Gastrocnemius medialis (tissue), 4 donors: ENCODE measurements at regions not wholly inside any gene's neighbourhood (a gene's known extent, or its start where the extent isn't known, plus 50 kb on each side); places are given as distances from the start of the nearest gene placed in this dataset.

Experiments used
- ATAC-seq, 2 donors: fragments of 150-250 bp; one replicate each; pipeline ENCODE4 v1.9.1; 2016
- DNase-seq, 2 donors: peaks; one replicate each; pipeline ENCODE4 v3.0.0-alpha.2; 2019
- H3K27ac ChIP-seq, 4 donors: fragments of 200-600 bp; sonication (generic); 1 replicate in 1 of 4; 2 replicates in 3 of 4; pipeline ENCODE4 v1.5.1; 2016 to 2018; ENCODE audit warnings: mild to moderate bottlenecking in 2 of 4, moderate library complexity in 1 of 4
- H3K27me3 ChIP-seq, 3 donors: fragments of 200-600 bp; sonication (generic) in 2 of 3; 1 replicate in 1 of 3; 2 replicates in 2 of 3; pipeline versions ENCODE4 v1.5.1 to v1.6.0; 2016 to 2019; ENCODE audit warnings: mild to moderate bottlenecking in 1 of 3, moderate library complexity in 1 of 3
- H3K36me3 ChIP-seq, 2 donors: fragments of 200-600 bp; sonication (generic) in 1 of 2; one replicate each; pipeline ENCODE4 v1.5.1; 2017 to 2018
- H3K4me1 ChIP-seq, 2 donors: fragments of 200-600 bp; sonication (generic) in 1 of 2; one replicate each; pipeline ENCODE4 v1.5.1; 2016 to 2017; ENCODE audit warnings: mild to moderate bottlenecking in 2 of 2
- H3K4me3 ChIP-seq, 4 donors: fragments of 200-600 bp; sonication (generic) in 3 of 4; 1 replicate in 1 of 4; 2 replicates in 3 of 4; pipeline ENCODE4 v1.5.1; 2016 to 2019; ENCODE audit warnings: mild to moderate bottlenecking in 2 of 4
- H3K9me3 ChIP-seq, 3 donors: fragments of 200-600 bp; sonication (generic) in 2 of 3; 1 replicate in 1 of 3; 2 replicates in 2 of 3; pipeline ENCODE4 v1.5.1; 2016 to 2019
- POLR2A ChIP-seq, 2 donors: fragments of 450-650 bp; IDR thresholded peaks; one replicate each; pipeline ENCODE4 v1.6.1; 2017; ENCODE audit warnings: antibody characterized with exemption in 2 of 2, mild to moderate bottlenecking in 2 of 2, moderate library complexity in 2 of 2
- in situ Hi-C, 4 donors: fragments of 200-750 bp; cut with MboI; loops; one replicate each; pipeline versions ENCODE4 v1.15.0 to v1.8.0; 2017; ENCODE audit warnings: low sequenced_read_pairs in 4 of 4
- intact Hi-C: fragments of 100-400 bp; cut with DNase I; formaldehyde crosslinking; loops from one replicate; pipeline ENCODE4 v1.15.1; 2023; ENCODE audit warnings: low total_unique reads
- TF ChIP-seq, protein P1 (sequence below), 5 experiments: fragments of 450-650 bp in 3 of 5; fragments of 200-600 bp in 2 of 5; sonication (generic) in 2 of 5; IDR thresholded peaks in 4 of 5; conservative IDR thresholded peaks in 1 of 5; 1 replicate in 4 of 5; 2 replicates in 1 of 5; pipeline ENCODE4 v1.5.1; 2016 to 2019; ENCODE audit warnings: antibody characterized with exemption in 5 of 5, mild to moderate bottlenecking in 3 of 5, moderate library complexity in 3 of 5

- Histone ChIP-seq H3K27me3 (no peaks in the 10 kb centered on the region), H3K36me3 (no peaks in the 10 kb centered on the region), H3K9me3 (no peaks in the 10 kb centered on the region), H3K4me3 (no peak overlapping the region), H3K4me1 (no peaks in the 10 kb centered on the region), H3K27ac (no peak overlapping the region)
- DNase-seq = no peak
- in situ Hi-C loops = no loop called here
- intact Hi-C loops = no loop called here
- ATAC-seq = no peak
- TF ChIP-seq POLR2A (IDR thresholded peaks at IDR 0.05) = no peak
- TF ChIP-seq, protein P1, sequence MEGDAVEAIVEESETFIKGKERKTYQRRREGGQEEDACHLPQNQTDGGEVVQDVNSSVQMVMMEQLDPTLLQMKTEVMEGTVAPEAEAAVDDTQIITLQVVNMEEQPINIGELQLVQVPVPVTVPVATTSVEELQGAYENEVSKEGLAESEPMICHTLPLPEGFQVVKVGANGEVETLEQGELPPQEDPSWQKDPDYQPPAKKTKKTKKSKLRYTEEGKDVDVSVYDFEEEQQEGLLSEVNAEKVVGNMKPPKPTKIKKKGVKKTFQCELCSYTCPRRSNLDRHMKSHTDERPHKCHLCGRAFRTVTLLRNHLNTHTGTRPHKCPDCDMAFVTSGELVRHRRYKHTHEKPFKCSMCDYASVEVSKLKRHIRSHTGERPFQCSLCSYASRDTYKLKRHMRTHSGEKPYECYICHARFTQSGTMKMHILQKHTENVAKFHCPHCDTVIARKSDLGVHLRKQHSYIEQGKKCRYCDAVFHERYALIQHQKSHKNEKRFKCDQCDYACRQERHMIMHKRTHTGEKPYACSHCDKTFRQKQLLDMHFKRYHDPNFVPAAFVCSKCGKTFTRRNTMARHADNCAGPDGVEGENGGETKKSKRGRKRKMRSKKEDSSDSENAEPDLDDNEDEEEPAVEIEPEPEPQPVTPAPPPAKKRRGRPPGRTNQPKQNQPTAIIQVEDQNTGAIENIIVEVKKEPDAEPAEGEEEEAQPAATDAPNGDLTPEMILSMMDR (IDR thresholded peaks at IDR 0.05 in 4 of 5, conservative IDR thresholded peaks at IDR 0.05 in 1 of 5) = no peak
Measured at GRCh38 chr19:31597616-31598015, 248.4 kb upstream of the TSHZ3 start.

- H3K9me3 ChIP-seq = no peaks in the 10 kb centered on the region
- DNase-seq = no peak
- no peak for ATAC-seq
- TF ChIP-seq, protein P1 (IDR thresholded peaks at IDR 0.05 in 4 of 5, conservative IDR thresholded peaks at IDR 0.05 in 1 of 5) = no peak
- no peak for TF ChIP-seq POLR2A (IDR thresholded peaks at IDR 0.05)
- H3K27me3 ChIP-seq = no peaks in the 10 kb centered on the region
- no peaks in the 10 kb centered on the region for H3K4me1 ChIP-seq
- no peak overlapping the region for H3K4me3 ChIP-seq
- H3K27ac ChIP-seq = no peak overlapping the region
- in situ Hi-C loops = no loop called here
- intact Hi-C loops = no loop called here
- no peaks in the 10 kb centered on the region for H3K36me3 ChIP-seq
Measured at GRCh38 chr19:31598730-31599238, 249.5 kb upstream of the TSHZ3 start.

DNA sequence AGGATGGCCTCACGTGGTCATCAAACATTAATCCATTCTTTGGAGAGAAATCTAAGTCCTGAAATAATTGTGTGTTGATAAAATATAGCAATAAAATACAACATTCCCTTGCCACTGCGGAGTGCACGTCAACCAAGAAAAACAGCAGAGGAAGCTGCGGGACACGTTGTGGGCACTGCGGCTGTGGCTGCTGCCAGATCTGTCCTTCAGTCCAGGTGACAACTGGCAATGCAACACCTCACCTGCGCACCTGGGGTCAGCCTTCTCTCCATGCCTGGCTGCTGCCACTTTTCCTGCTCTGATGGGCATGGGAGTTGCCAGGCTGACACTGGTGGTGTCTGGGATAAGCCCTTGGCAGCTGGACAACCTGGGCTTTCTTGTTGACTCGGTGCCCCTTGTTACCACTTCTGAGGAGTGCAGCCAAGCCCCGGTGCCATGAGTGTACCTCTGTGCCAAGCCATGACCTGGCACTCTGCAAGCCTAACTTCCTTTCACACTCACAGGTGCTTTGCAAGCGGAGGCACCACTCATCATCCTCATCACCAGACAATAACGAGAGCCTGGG is 251.6 kb upstream of the TSHZ3 start:
- Histone ChIP-seq H3K9me3 (no peaks in the 10 kb centered on the region), H3K36me3 (no peaks in the 10 kb centered on the region), H3K27me3 (no peaks in the 10 kb centered on the region), H3K27ac (no peak overlapping the region), H3K4me3 (no peak overlapping the region), H3K4me1 (no peaks in the 10 kb centered on the region)
- intact Hi-C loops = no loop called here
- no peak for TF ChIP-seq POLR2A (IDR thresholded peaks at IDR 0.05)
- TF ChIP-seq, protein P1 (IDR thresholded peaks at IDR 0.05 in 4 of 5, conservative IDR thresholded peaks at IDR 0.05 in 1 of 5) = no peak
- ATAC-seq (no peak), DNase-seq (no peak)
- in situ Hi-C loops = no loop called here

DNA sequence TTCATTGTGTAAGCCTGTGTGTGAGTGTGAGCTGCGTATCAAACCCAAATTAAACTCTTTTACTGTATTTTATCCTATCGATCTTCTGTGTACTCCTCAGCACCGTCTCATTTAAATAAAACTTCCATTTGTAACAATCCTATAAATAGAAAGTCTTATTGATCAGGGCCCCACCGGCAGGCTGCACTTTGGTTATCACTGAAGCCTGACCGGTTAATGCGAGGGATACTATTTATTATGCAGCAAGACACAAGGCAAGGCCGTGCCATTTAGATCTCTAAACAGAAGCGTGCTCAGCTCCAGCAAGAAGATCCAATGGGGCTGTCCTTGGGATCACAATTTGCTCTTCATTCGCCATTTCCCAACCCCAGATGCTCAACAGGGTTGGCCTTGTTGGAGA is 252.6 kb upstream of the TSHZ3 start:
- intact Hi-C loops (no loop called here), in situ Hi-C loops (no loop called here)
- Histone ChIP-seq H3K4me3 (no peak overlapping the region), H3K36me3 (no peaks in the 10 kb centered on the region), H3K27me3 (no peaks in the 10 kb centered on the region), H3K4me1 (no peaks in the 10 kb centered on the region), H3K27ac (no peak overlapping the region), H3K9me3 (no peaks in the 10 kb centered on the region)
- ATAC-seq (no peak), DNase-seq (no peak)
- TF ChIP-seq POLR2A (IDR thresholded peaks at IDR 0.05) = no peak
- TF ChIP-seq, protein P1 (IDR thresholded peaks at IDR 0.05 in 4 of 5, conservative IDR thresholded peaks at IDR 0.05 in 1 of 5) = no peak

DNA sequence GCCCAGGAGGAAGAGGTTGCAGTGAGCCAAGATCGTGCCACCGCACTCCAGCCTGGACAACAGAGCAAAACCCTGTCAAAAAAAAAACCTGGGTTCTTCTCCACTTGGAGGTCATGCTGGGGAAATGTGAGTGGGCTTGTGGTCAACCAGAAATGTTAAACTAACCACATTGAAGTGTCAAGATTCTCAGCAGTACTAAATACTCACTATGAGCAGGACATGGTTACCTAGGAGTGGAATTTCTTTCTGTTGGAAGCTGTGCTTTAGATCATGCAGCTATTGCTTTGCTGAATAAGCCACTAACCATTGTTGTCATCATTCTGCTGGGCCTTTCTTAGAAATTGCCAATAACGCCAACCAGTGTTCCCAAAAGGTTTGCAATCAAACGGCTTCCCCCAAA is 253.3 kb upstream of the TSHZ3 start:
- in situ Hi-C loops = no loop called here
- intact Hi-C loops = no loop called here
- H3K9me3 ChIP-seq = no peaks in the 10 kb centered on the region

More for the DNA sequence above, 253.3 kb upstream of the TSHZ3 start:
- Histone ChIP-seq H3K27me3 (no peaks in the 10 kb centered on the region), H3K4me1 (no peaks in the 10 kb centered on the region), H3K36me3 (no peaks in the 10 kb centered on the region), H3K4me3 (no peak overlapping the region), H3K27ac (no peak overlapping the region)
- ATAC-seq (no peak), DNase-seq (no peak)
- TF ChIP-seq, protein P1 (IDR thresholded peaks at IDR 0.05 in 4 of 5, conservative IDR thresholded peaks at IDR 0.05 in 1 of 5) = no peak
